ENCODE measurements at regions not wholly inside any gene's neighbourhood (a gene's known extent, or its start where the extent isn't known, plus 50 kb on each side); places are given as distances from the start of the nearest gene placed in this dataset.
"Not testable (repeated sequence)": the region's sequence is repeated elsewhere in the genome, so short reads cannot be mapped to it uniquely, and the experiment has no call there.

DNA sequence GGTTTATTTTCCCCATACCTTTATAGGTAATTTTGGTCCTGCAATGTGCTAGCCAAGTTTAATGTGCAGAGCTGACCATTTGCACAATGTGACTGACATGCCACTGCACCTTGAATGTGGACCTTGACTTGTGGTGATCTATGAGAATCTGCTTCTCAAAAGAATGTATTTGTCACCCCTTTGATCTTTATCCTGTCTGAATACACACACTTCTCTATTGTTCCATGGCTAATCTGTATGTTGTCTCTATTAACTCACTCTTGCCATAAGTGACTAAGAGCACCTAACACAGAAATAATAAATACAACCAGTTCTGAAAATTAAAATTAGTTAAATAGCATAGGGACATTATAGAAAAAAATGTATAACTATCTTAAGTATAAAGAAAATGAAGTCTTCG lies 1447.6 kb downstream of the RPIA start:
- H3K4me1 Mint-ChIP-seq (ENCODE audit: low read depth); H3K9me3 Mint-ChIP-seq; DNase-seq; H3K36me3 Mint-ChIP-seq (ENCODE audit: insufficient read depth); ATAC-seq; H3K4me3 Mint-ChIP-seq; H3K27me3 Mint-ChIP-seq (ENCODE audit: low read depth): not testable (repeated sequence)

DNA sequence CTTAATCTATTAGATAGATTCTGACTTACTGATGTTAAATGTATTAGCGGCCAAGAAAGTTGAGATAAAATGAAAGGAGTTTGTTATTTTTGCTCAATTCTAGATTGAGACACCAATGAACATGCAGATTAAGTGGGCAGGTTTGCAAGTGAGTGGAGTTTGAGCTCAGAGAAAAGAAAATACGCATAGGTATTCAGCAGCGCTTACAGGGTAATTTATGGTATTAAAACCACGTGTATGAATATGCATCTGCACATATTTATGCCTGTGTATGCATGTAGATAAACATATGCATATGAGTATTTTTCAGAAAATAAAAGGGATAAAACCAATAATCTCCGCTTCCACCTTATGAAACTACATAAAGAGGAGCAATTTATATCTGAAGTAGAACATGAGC lies 1450.1 kb downstream of the RPIA start:
- H3K9me3 Mint-ChIP-seq; H3K4me3 Mint-ChIP-seq; ATAC-seq; H3K4me1 Mint-ChIP-seq (ENCODE audit: low read depth); H3K27me3 Mint-ChIP-seq (ENCODE audit: low read depth); DNase-seq; H3K36me3 Mint-ChIP-seq (ENCODE audit: insufficient read depth): not testable (repeated sequence)

DNA sequence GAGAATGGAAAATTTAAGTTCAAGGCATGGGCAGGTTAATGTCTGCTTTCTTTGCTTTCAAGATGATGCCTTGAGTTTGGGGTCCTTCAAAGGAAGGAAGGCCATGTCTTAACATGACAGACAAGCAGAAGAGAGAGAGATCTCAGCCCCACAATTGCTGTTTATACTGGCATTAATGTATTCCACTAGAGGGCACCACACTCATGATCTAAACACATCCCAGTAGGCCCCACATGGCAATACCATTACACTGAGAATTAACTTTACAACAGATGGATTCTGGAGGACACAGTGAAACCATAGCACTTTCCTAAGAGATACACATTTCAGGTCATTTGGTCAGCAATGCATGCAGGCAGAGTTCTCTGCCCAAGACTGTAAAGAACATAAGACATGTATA lies 1460.3 kb downstream of the RPIA start:
- not testable (repeated sequence) for H3K27me3 Mint-ChIP-seq (ENCODE audit: low read depth); H3K4me3 Mint-ChIP-seq; H3K36me3 Mint-ChIP-seq (ENCODE audit: insufficient read depth); H3K9me3 Mint-ChIP-seq; DNase-seq; ATAC-seq; H3K4me1 Mint-ChIP-seq (ENCODE audit: low read depth)

DNA sequence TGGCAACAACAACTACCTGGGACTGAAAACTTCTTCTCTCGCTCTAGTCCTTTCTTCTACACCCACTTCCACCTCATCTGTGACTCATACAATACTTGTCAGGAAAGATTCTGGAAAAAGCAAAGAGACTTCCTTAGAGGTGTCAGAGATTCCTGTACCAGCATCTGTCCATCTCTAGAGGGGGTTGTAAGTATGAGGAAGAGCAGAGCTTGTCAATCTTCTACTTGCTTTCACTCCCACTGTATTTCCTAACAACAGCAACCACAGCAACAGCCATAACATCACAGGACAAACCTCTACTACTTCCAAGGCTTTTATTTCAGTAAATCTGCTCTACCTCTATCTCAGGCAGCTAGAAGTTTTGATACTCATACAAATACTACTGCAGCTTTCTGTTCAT lies 1479.5 kb downstream of the RPIA start:
- DNase-seq; H3K27me3 Mint-ChIP-seq (ENCODE audit: low read depth); H3K4me3 Mint-ChIP-seq; H3K4me1 Mint-ChIP-seq (ENCODE audit: low read depth); ATAC-seq; H3K9me3 Mint-ChIP-seq; H3K36me3 Mint-ChIP-seq (ENCODE audit: insufficient read depth): not testable (repeated sequence)

DNA sequence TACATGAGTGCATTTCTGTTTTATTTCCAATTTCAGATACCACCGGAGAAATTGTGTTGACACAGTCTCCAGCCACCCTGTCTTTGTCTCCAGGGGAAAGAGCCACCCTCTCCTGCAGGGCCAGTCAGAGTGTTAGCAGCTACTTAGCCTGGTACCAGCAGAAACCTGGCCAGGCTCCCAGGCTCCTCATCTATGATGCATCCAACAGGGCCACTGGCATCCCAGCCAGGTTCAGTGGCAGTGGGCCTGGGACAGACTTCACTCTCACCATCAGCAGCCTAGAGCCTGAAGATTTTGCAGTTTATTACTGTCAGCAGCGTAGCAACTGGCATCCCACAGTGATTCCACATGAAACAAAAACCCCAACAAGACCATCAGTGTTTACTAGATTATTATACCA lies 1481.6 kb downstream of the RPIA start:
- H3K27me3 Mint-ChIP-seq (ENCODE audit: low read depth); DNase-seq; H3K4me3 Mint-ChIP-seq; H3K4me1 Mint-ChIP-seq (ENCODE audit: low read depth); ATAC-seq; H3K36me3 Mint-ChIP-seq (ENCODE audit: insufficient read depth); H3K9me3 Mint-ChIP-seq: not testable (repeated sequence)

DNA sequence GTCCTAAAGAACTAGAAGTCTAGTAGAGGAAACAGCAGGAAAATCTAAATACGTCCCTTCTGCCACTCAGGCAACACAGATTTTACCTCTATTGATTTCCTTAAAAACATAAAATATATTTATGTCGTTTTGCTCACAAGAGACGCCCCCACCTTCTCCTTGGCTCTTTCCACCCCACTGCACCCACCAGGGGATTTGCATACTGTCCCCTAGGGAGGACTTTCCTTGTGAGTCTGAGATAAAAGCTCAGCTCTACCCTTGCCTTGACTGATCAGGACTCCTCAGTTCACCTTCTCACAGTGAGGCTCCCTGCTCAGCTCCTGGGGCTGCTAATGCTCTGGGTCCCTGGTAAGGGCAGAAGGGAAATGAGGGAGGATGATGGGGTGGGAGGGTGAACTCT lies 1488.1 kb downstream of the RPIA start:
- H3K4me1 Mint-ChIP-seq (ENCODE audit: low read depth); DNase-seq; H3K9me3 Mint-ChIP-seq; H3K4me3 Mint-ChIP-seq; ATAC-seq; H3K36me3 Mint-ChIP-seq (ENCODE audit: insufficient read depth); H3K27me3 Mint-ChIP-seq (ENCODE audit: low read depth): not testable (repeated sequence)

DNA sequence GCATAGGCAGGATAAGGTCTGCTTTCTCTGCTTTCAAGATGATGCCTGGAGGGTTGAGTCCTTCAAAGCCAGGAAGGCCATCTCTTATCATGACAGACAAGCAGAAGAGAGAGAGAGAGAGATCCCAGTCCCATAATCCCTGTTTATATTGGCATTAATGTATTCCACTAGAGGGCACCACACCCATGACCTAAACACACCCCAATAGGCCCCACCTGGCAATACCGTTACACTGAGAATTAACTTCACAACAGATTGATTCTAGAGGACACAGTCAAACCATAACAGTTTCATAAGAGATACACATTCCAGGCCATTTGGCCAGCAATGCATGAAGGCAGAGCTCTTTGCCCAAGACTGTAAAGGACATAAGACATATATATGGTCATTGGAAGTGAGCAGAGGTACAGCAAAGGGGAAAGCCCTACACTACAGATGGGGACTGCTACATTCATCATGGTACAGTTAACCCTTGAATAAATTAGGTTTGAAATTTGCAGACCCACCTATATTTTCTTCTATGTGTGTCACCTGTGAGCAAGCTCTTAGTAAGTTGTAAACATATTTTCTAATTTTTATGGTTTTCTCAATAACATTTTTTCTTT lies 1516.1 kb downstream of the RPIA start:
- no peak overlapping the region for H3K4me3 Mint-ChIP-seq
- no peaks in the 10 kb centered on the region for H3K36me3 Mint-ChIP-seq (ENCODE audit: insufficient read depth)
- ATAC-seq (no peak), DNase-seq (no peak)
- no peaks in the 10 kb centered on the region for H3K27me3 Mint-ChIP-seq (ENCODE audit: low read depth)
- H3K9me3 Mint-ChIP-seq = no peaks in the 10 kb centered on the region
- no peaks in the 10 kb centered on the region for H3K4me1 Mint-ChIP-seq (ENCODE audit: low read depth)

DNA sequence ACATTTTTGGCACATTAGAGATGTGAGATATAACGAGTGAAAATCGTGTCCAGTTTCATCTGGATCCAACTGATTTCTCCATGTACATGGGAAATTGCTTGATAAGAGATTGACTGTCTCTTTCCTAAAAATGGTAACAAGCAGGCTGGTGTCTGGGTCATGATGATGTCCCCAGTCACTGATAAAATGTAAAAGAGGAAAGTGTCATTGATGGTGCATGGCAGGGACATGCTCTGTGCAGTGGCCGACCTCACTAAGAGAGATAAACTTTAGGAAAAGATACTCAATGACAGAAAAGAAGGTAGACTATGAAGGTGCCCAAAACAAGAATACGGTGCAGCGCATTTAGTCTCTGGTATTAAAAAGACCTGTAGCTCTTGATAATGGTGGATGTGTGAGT lies 1517.5 kb downstream of the RPIA start:
- no peak for ATAC-seq
- no peak overlapping the region for H3K4me3 Mint-ChIP-seq
- no peaks in the 10 kb centered on the region for H3K4me1 Mint-ChIP-seq (ENCODE audit: low read depth)
- no peaks in the 10 kb centered on the region for H3K36me3 Mint-ChIP-seq (ENCODE audit: insufficient read depth)
- H3K27me3 Mint-ChIP-seq (ENCODE audit: low read depth) = no peaks in the 10 kb centered on the region
- no peak for DNase-seq
- no peaks in the 10 kb centered on the region for H3K9me3 Mint-ChIP-seq

DNA sequence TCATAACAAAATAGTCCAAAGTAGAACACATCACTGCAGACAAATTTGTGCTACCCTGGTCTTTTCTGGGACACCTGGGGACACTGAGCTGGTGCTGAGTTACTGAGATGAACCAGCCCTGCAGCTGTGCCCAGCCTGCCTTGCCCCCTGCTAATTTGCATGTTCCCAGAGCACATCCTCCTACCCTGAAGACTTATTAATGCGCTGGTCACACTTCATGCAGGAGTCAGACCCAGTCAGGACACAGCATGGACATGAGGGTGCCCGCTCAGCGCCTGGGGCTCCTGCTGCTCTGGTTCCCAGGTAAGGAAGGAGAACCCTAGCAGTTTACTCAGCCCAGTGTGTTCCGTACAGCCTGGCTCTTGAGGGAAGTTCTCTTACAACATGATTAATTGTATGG lies 1518.3 kb downstream of the RPIA start:
- no peak for ATAC-seq
- Mint-ChIP-seq H3K27me3 (ENCODE audit: low read depth) (no peaks in the 10 kb centered on the region), H3K9me3 (no peaks in the 10 kb centered on the region), H3K36me3 (ENCODE audit: insufficient read depth) (no peaks in the 10 kb centered on the region), H3K4me1 (ENCODE audit: low read depth) (no peaks in the 10 kb centered on the region), H3K4me3 (no peak overlapping the region)
- no peak for DNase-seq

DNA sequence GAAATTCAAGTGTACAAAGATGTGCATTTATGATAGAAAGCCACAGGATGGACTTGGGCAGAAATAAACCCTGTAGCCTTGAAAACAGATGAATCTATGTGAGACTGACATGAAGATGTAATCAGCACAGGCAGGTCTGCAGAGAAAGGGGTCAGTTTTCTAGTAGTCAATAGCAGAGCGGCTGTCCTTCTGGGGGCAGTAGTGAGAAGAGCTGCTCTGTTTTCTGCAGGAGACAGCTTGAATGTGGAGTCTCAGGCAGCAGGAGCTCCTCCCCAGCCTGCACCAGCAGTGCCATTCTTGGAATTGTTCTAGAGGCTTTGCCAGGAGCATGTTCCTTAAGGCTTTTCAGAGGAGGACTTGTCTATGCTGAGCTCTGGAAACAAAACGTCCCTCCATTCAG lies 1524.4 kb downstream of the RPIA start:
- not testable (repeated sequence) for ATAC-seq; H3K27me3 Mint-ChIP-seq (ENCODE audit: low read depth); H3K36me3 Mint-ChIP-seq (ENCODE audit: insufficient read depth); DNase-seq; H3K4me3 Mint-ChIP-seq; H3K9me3 Mint-ChIP-seq; H3K4me1 Mint-ChIP-seq (ENCODE audit: low read depth)

DNA sequence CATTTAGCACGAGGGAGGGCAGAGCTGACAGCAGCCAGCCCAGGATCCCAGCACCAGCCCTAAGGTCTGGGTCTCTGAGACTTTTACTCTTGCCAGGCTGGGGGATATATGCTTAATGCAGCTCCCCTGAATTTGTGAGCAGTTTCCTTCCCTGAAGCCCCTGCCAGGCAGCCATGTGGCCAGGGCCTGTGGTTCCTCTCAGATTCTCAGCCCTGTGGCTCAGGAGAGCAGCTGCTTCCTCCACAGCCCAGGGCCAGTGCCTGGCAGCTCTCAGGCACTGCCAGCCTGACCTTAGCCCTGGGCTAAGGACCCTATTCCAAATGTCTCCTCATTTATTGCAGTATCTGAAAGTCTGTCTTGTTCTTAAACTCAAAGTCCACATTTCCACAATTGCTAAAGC lies 1525.3 kb downstream of the RPIA start:
- not testable (repeated sequence) for ATAC-seq; H3K4me1 Mint-ChIP-seq (ENCODE audit: low read depth); H3K4me3 Mint-ChIP-seq; H3K9me3 Mint-ChIP-seq; H3K36me3 Mint-ChIP-seq (ENCODE audit: insufficient read depth); H3K27me3 Mint-ChIP-seq (ENCODE audit: low read depth); DNase-seq

DNA sequence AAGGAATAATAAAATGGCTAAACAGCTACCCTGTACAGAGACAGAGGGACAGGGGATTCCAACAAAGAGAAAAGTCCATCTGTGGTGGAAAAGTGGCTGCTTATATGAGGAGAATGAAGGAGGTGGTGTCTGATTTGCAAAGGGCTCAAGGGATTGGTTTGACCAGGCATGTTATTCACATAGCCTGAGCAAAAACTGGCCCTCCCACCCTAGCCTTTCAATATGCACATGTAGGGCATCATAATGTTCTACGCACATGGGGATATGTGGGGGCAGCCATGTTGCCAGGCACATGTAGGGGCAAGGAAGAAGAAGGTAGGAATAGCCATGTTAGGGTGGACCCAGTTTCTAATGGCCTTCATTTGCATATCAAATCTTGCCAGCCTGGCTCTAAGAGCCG lies 1527.1 kb downstream of the RPIA start:
- not testable (repeated sequence) for DNase-seq; H3K36me3 Mint-ChIP-seq (ENCODE audit: insufficient read depth); ATAC-seq; H3K9me3 Mint-ChIP-seq; H3K4me3 Mint-ChIP-seq; H3K27me3 Mint-ChIP-seq (ENCODE audit: low read depth); H3K4me1 Mint-ChIP-seq (ENCODE audit: low read depth)

DNA sequence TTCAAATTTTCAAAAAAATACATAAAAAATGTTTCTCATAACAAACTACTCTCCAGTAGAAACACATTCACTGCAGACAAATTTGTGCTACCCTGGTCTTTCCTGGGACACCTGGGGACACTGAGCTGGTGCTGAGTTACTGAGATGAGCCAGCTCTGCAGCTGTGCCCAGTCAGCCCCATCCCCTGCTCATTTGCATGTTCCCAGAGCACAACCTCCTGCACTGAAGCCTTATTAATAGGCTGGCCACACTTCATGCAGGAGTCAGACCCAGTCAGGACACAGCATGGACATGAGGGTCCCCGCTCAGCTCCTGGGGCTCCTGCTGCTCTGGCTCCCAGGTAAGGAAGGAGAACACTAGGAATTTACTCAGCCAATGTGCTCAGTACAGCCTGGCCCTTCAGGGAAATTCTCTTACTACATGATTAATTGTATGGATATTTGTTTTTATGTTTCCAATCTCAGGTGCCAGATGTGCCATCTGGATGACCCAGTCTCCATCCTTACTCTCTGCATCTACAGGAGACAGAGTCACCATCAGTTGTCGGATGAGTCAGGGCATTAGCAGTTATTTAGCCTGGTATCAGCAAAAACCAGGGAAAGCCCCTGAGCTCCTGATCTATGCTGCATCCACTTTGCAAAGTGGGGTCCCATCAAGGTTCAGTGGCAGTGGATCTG lies 1529.3 kb downstream of the RPIA start:
- not testable (repeated sequence) for H3K4me1 Mint-ChIP-seq (ENCODE audit: low read depth)

DNA sequence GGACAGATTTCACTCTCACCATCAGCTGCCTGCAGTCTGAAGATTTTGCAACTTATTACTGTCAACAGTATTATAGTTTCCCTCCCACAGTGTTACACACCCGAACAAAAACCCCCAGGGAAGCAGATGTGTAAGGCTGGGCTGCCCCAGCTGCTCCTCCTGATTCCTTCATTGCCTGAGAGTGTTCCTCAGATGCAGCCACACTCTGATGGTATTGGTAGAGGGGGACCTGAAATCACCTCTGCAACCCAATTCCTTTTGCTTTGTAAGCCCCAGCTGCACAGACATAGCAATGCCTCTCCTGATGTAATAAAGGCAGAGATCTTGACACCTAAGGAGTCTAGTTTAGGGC lies 1529.8 kb downstream of the RPIA start:
- Mint-ChIP-seq H3K27me3 (ENCODE audit: low read depth) (no peaks in the 10 kb centered on the region), H3K36me3 (ENCODE audit: insufficient read depth) (no peaks in the 10 kb centered on the region), H3K4me3 (no peak overlapping the region), H3K9me3 (peaks cover 3% of the 10 kb centered on the region), H3K4me1 (ENCODE audit: low read depth) (no peaks in the 10 kb centered on the region)
- DNase-seq (no peak), ATAC-seq (no peak)

More for the DNA sequence above, 1529.3 kb downstream of the RPIA start:
- ATAC-seq; H3K27me3 Mint-ChIP-seq (ENCODE audit: low read depth); DNase-seq; H3K36me3 Mint-ChIP-seq (ENCODE audit: insufficient read depth); H3K4me3 Mint-ChIP-seq; H3K9me3 Mint-ChIP-seq: not testable (repeated sequence)

DNA sequence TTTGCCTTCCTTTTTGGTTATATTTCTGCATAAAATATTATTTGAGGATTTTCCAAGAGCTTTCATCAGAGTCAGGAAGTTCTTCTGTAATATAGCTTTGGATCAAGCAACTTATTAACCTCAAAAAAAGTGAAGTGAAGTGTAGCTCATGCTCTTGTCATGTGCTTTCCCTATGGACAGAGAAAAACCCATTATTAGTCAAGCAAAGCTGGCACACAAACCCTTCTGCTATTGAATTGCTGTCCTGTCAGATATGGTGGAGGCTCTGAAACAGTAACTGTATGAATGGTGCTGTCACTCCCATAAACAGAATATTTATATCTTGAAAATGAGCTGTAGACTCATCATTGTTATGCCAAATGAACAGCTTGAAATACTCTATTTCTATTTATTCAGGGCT lies 1533.3 kb downstream of the RPIA start:
- H3K4me3 Mint-ChIP-seq; ATAC-seq; H3K36me3 Mint-ChIP-seq (ENCODE audit: insufficient read depth); H3K4me1 Mint-ChIP-seq (ENCODE audit: low read depth); H3K27me3 Mint-ChIP-seq (ENCODE audit: low read depth); DNase-seq; H3K9me3 Mint-ChIP-seq: not testable (repeated sequence)
